ENCODE measurements at regions not wholly inside any gene's neighbourhood (a gene's known extent, or its start where the extent isn't known, plus 50 kb on each side); places are given as distances from the start of the nearest gene placed in this dataset.

DNA sequence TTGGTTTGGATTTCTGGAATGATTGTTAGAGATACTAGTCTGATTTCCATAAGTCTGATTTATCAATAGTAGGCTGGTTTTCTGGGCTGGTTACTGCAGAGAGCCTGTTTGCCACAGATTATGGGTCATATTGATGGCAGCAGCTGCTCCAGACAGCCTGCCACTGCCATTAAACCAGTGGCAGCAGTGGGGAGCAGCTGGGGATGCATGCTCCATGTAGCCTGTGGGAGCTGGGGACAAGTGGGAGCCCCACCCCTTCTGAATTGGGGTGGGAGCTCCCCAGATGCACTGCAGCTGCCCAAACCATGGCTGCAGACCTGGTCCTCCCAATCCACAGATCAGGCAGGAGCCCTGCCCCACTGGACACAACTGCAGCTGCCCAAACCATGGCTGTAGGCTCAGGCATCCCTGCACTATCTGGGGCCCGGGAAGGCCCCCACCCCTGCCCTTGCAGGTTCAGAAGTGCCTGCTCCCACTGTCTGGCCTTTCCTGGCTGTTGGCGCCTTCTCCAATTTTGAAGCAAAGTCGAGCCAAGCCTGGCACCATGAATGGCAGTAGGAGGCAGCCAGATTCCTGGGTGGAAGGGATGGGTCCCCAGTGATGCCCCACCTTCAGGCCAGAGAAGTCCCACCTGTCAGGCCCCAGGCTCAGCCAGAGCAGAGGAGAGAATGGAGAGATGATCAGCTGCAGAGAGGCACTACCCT lies 402.9 kb upstream of the TYRP1 start:
- TF ChIP-seq, protein P1, sequence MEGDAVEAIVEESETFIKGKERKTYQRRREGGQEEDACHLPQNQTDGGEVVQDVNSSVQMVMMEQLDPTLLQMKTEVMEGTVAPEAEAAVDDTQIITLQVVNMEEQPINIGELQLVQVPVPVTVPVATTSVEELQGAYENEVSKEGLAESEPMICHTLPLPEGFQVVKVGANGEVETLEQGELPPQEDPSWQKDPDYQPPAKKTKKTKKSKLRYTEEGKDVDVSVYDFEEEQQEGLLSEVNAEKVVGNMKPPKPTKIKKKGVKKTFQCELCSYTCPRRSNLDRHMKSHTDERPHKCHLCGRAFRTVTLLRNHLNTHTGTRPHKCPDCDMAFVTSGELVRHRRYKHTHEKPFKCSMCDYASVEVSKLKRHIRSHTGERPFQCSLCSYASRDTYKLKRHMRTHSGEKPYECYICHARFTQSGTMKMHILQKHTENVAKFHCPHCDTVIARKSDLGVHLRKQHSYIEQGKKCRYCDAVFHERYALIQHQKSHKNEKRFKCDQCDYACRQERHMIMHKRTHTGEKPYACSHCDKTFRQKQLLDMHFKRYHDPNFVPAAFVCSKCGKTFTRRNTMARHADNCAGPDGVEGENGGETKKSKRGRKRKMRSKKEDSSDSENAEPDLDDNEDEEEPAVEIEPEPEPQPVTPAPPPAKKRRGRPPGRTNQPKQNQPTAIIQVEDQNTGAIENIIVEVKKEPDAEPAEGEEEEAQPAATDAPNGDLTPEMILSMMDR (IDR thresholded peaks at IDR 0.05), result no peak

DNA sequence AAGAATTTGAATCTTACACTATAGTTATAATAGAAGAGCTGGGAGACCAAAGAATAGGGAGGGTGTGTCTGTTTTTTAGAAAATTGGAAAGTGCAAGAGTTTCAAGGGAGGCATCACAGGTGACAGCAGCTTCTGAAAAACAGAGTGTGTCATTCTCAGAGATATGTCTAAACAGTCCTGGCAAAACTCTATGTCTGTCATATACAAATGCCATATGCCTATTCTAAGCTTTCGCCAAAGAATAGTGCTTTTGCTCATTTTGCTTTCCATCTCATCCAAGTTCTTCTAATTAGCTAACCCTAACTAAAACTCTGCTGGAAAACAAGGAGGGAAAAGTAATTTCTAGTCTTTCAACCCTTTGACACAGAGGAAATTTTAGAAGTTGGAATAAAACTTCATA lies 388.0 kb upstream of the TYRP1 start:
- TF ChIP-seq, protein P1 (IDR thresholded peaks at IDR 0.05), result no peak

DNA sequence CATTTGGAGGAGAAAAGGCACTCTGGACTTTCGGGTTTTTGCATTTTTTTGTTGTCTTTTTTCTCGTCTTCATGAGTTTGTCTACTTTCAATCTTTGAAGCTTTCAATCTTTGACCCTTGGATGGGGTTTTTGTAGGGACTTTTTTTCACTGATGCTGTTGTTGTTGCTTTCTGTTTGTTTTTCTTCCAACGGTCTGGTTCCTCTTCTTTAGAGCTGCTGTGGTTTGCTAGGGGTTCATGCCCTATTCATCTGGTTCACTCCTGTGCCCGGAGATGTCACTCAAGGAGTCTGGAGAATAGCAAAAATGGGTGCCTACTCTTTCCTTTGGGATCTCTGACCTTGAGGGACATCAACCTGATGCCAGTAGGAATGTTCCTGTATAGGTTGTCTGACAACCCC lies 378.6 kb upstream of the TYRP1 start:
- TF ChIP-seq, protein P1 (IDR thresholded peaks at IDR 0.05), result no peak

DNA sequence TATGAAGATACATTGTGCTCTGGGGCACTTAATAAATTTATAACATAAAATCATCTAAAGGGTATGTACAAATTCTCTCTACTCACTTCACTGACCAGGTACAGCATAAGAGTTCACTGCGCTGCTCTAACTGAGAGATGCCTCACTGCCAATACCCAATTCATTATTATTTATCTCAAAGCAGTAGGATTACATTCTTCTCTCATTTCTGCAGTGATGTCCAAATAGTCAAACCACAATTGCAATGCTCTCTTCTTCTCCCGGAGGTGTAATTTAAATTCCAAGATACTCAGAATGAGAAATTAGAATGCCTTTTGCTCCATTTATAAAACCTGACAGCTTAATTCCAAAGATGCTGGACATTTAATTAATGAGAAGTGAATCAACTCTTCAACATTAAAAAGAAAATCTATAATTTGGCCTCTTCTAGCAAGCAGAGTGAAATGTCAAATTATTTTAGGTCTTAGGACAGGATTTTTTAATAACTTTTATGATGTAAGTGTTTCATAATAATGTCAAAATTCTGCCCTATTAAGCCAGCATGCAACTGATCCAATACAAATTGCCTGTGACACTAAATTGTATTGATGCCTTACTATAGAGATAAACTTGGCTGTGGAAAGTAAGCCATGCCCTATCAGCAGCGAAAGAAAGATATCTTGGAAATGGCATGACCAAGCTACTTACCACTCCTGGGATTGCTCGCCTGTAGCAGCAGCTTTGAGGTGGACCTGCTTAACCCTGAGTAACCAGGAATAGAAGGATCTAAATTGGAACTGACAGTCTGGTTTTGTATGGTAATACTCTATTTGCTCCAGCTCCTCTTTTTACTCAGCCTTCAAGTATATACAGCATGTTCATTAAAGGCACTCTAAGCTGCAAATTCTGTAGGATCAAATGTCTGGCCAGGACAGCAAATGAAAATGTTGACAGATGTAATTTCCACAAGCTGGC lies 374.2 kb upstream of the TYRP1 start:
- TF ChIP-seq, protein P1 (IDR thresholded peaks at IDR 0.05), result no peak

DNA sequence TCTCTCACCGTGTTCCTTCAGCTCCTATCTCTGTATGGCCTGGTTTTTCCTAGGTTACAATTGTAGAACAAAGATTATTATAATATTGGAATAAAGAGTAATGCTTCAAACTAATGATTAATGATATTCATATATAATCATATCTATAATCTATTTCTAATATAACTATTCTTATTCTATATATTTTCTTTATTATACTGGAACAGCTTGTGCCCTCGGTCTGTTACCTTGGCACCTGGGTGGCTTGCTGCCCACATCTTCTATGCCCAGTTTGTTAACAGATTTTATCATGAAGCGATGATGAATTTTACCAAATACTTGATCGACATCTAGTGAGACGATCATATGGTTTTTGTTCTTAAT lies 363.6 kb upstream of the TYRP1 start:
- TF ChIP-seq, protein P1 (IDR thresholded peaks at IDR 0.05), result no peak

DNA sequence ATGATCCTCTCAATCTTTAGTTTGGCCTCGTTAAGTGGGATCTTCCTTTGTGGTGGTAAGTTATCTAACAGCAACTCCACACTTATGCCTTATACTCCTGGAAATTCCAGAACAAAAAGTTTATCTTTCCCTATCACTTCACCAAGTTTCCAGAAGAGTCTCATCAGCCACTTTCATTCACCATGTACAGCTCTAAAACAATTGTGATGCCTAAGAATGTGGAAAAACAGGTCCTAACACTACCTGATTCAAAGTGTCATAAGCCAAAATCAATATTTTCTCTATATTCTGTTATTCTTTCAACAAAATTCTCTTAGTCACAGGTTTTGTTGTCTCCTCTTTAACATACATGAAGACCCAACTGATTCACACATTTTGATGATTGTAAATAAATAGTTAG lies 342.4 kb upstream of the TYRP1 start:
- TF ChIP-seq, protein P1 (IDR thresholded peaks at IDR 0.05), result no peak

DNA sequence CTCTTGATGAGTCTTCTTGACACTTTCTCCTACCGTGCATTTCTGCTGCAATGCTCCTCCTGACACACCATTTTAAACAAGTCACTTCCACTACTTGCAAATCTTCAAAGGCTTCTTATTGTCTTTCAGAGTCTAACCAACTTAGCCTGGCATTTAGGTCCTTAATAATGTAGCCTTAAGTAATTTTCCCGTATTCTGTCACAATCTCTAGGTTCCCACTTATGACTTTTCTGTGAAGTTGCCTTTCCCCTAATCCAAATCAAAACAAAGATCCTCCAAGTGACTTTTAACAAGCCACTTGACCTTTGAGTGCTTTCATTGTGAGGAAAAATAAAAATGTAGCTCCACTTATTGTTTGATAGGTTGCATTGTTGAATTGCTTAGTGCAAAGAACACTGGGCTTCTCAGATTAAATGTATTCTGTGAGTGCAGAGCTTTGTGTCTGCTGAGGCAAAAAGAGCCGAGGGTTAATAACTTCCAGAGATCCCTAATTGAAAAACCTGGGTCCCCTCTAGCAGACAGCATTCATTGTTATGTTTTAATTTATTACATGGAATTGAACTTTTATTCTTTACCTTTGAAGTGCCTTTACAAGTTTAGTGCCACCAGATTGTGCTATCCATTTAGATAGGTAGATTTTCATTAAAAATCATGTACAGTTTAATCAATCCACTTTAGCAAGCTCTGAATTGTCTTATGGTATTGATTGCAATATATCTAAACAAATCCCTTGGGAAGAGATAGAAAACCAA lies 341.7 kb upstream of the TYRP1 start:
- TF ChIP-seq, protein P1 (IDR thresholded peaks at IDR 0.05), result no peak
